IMR-90 (cell line): ENCODE measurements at regions not wholly inside any gene's neighbourhood (a gene's known extent, or its start where the extent isn't known, plus 50 kb on each side); places are given as distances from the start of the nearest gene placed in this dataset.

Source experiments
- ATAC-seq: fragments of 200-7000 bp; cut with Tn5 transposase; 2 replicates; pipeline ENCODE4 v1.9.1; 2020; ENCODE audit warnings: low read depth, mild to moderate bottlenecking, moderate library complexity
- BruUV-seq: library from RNA; stranded (reverse); fragments of 400-500 nt; replicated peaks from 2 replicates; lab custom pipeline; 2021; lab: Mats Ljungman, UMichigan
- CTCF ChIA-PET: fragments of 300-600 bp; formaldehyde crosslinking; extraction: SDS; loops from one replicate; lab custom pipeline; 2021; ENCODE audit warnings: antibody characterized with exemption; lab: Yijun Ruan, JAX
- POLR2A ChIA-PET: fragments of 300-600 bp; sonication (Branson Sonifier 250); formaldehyde crosslinking; loops from one replicate; lab custom pipeline; 2022; ENCODE audit warnings: antibody characterized with exemption; ENCODE audit not compliant: unreplicated experiment; lab: Charles Lee
- DNase-seq: peaks from one replicate; pipeline ENCODE4 v3.0.0; 2013
- H2AFZ ChIP-seq: replicated peaks from 2 replicates; pipeline ENCODE3; 2013; ENCODE audit warnings: low read length, mild to moderate bottlenecking; ENCODE audit not compliant: poor library complexity
- H2AK5ac ChIP-seq: 2 replicates; pipeline ENCODE4 v1.6.1; 2013; ENCODE audit warnings: low read depth, low read length, inconsistent platforms
- H2AK9ac ChIP-seq: replicated peaks from 2 replicates; pipeline ENCODE3; 2013; ENCODE audit warnings: mild to moderate bottlenecking, low read depth, low read length, moderate library complexity; ENCODE audit not compliant: poor library complexity
- H2BK120ac ChIP-seq: 2 replicates; pipeline ENCODE4 v1.6.1; 2013; ENCODE audit warnings: low read depth, low read length, inconsistent platforms
- H2BK15ac ChIP-seq: 3 replicates; pipeline ENCODE4 v1.6.1; 2013; ENCODE audit warnings: low read depth, low read length, inconsistent platforms
- H2BK20ac ChIP-seq: 2 replicates; pipeline ENCODE4 v1.6.1; 2013; ENCODE audit warnings: low read depth, mild to moderate bottlenecking, inconsistent platforms, low read length, moderate library complexity
- H2BK5ac ChIP-seq: 2 replicates; pipeline ENCODE4 v1.6.1; 2013; ENCODE audit warnings: mild to moderate bottlenecking, low read depth, low read length, inconsistent platforms; ENCODE audit not compliant: poor library complexity, severe bottlenecking
- H3K14ac ChIP-seq: replicated peaks from 2 replicates; pipeline ENCODE4 v1.6.1; 2013; ENCODE audit warnings: low read depth, low read length, inconsistent platforms
- H3K18ac ChIP-seq: 2 replicates; pipeline ENCODE4 v1.6.1; 2013; ENCODE audit warnings: low read depth, low read length, control low read depth
- H3K23ac ChIP-seq: 2 replicates; pipeline ENCODE4 v1.6.1; 2013; ENCODE audit warnings: low read depth, low read length, inconsistent platforms
- H3K27ac ChIP-seq: 2 replicates; pipeline ENCODE4 v1.5.1; 2013; ENCODE audit warnings: mild to moderate bottlenecking, control low read depth, low read length; ENCODE audit not compliant: insufficient read depth
- H3K27me3 ChIP-seq: 2 replicates; pipeline ENCODE4 v1.6.1; 2013; ENCODE audit warnings: low read length; ENCODE audit not compliant: control insufficient read depth, insufficient read depth
- H3K36me3 ChIP-seq: 2 replicates; pipeline ENCODE4 v1.6.1; 2013; ENCODE audit warnings: low read length, mixed read lengths; ENCODE audit not compliant: control insufficient read depth, insufficient read depth
- H3K4ac ChIP-seq: 2 replicates; pipeline ENCODE4 v1.6.1; 2013; ENCODE audit warnings: low read depth, low read length, inconsistent platforms
- H3K4me1 ChIP-seq: 2 replicates; pipeline ENCODE4 v1.6.1; 2013; ENCODE audit warnings: low read length, mixed read lengths; ENCODE audit not compliant: control insufficient read depth, insufficient read depth
- H3K4me2 ChIP-seq: 2 replicates; pipeline ENCODE4 v1.6.1; 2013; ENCODE audit warnings: low read depth, mild to moderate bottlenecking, control low read depth, low read length, moderate library complexity
- H3K4me3 ChIP-seq: 2 replicates; pipeline ENCODE4 v1.5.1; 2013; ENCODE audit warnings: low read depth, mild to moderate bottlenecking, control low read depth, low read length, moderate library complexity; ENCODE audit not compliant: insufficient read depth
- H3K56ac ChIP-seq: 2 replicates; pipeline ENCODE4 v1.6.1; 2013; ENCODE audit warnings: low read length, inconsistent platforms; ENCODE audit not compliant: insufficient read depth; ENCODE audit errors: extremely low read depth
- H3K79me1 ChIP-seq, 2 experiments: 2 replicates each; pipeline ENCODE4 v1.6.1; 2013; ENCODE audit warnings: low read length in 2 of 2, inconsistent platforms in 1 of 2, low read depth in 1 of 2
- H3K9ac ChIP-seq: 2 replicates; pipeline ENCODE4 v1.6.1; 2013; ENCODE audit warnings: low read depth, low read length, control low read depth
- H3K9me1 ChIP-seq: 2 replicates; pipeline ENCODE4 v1.6.1; 2013; ENCODE audit warnings: low read length, inconsistent platforms; ENCODE audit not compliant: insufficient read depth
- H3K9me3 ChIP-seq: 2 replicates; pipeline ENCODE4 v1.6.1; 2013; ENCODE audit warnings: low read length; ENCODE audit not compliant: control insufficient read depth, insufficient read depth
- H4K20me1 ChIP-seq: 2 replicates; pipeline ENCODE4 v1.6.1; 2013; ENCODE audit warnings: low read length, inconsistent platforms; ENCODE audit not compliant: insufficient read depth
- H4K5ac ChIP-seq: 2 replicates; pipeline ENCODE4 v1.6.1; 2013; ENCODE audit warnings: mild to moderate bottlenecking, low read depth, low read length, control low read depth
- H4K8ac ChIP-seq, 2 experiments: 2 replicates each; pipeline ENCODE4 v1.6.1; 2013; ENCODE audit warnings: low read depth in 2 of 2, low read length in 2 of 2, control low read depth in 1 of 2, inconsistent platforms in 1 of 2
- H4K91ac ChIP-seq: 2 replicates; pipeline ENCODE4 v1.6.1; 2013; ENCODE audit warnings: low read depth, low read length, inconsistent platforms; ENCODE audit not compliant: insufficient read depth
- BHLHE40 ChIP-seq: fragments of 150-350 bp; IDR thresholded peaks from 2 replicates; pipeline ENCODE4 v1.6.1; 2016; ENCODE audit warnings: mild to moderate bottlenecking, low read depth, low read length
- CHD1 ChIP-seq: IDR thresholded peaks from 2 replicates; pipeline ENCODE4 v1.6.1; 2012; ENCODE audit warnings: low read depth, low read length, improper control_type of control experiment
- CTCF ChIP-seq: conservative IDR thresholded peaks from 2 replicates; pipeline ENCODE4 v1.5.1; 2012; ENCODE audit warnings: mild to moderate bottlenecking, low read depth, low read length, improper control_type of control experiment
- MAFK ChIP-seq: IDR thresholded peaks from 2 replicates; pipeline ENCODE4 v1.6.1; 2012; ENCODE audit warnings: low read depth, low read length, improper control_type of control experiment
- MAZ ChIP-seq: IDR thresholded peaks from 2 replicates; pipeline ENCODE4 v1.6.1; 2012; ENCODE audit warnings: low read depth, mild to moderate bottlenecking, low read length, improper control_type of control experiment, moderate library complexity, borderline replicate concordance
- NFE2L2 ChIP-seq: fragments of 150-350 bp; IDR thresholded peaks from 2 replicates; pipeline ENCODE4 v1.6.1; 2016; ENCODE audit warnings: low read depth, mild to moderate bottlenecking, low read length
- POLR2A ChIP-seq: IDR thresholded peaks from 2 replicates; pipeline ENCODE4 v1.6.1; 2012; ENCODE audit warnings: mild to moderate bottlenecking, low read depth, low read length
- RAD21 ChIP-seq: IDR thresholded peaks from 2 replicates; pipeline ENCODE4 v1.6.1; 2012; ENCODE audit warnings: low read length, improper control_type of control experiment
- RFX5 ChIP-seq: IDR thresholded peaks from 2 replicates; pipeline ENCODE4 v1.8.0; 2012; ENCODE audit warnings: low read depth, mild to moderate bottlenecking, low read length, moderate library complexity
- WGBS, 2 experiments: methylation state at CpG; one replicate each; pipeline versions ENCODE4 v1.1.5 to v1.1.7; 2013; ENCODE audit warnings: missing lambda C conversion rate in 2 of 2; ENCODE audit not compliant: insufficient read length in 1 of 2; ENCODE audit errors: extremely low coverage in 2 of 2; 5-methylcytosine and 5-hydroxymethylcytosine counted together
- dilution Hi-C: fragments of 300-500 bp; cut with HindIII; formaldehyde crosslinking; loops from one replicate; pipeline ENCODE4 v1.14.3; 2018; ENCODE audit warnings: low sequenced_read_pairs; ENCODE audit not compliant: unreplicated experiment
- in situ Hi-C: fragments of 300-500 bp; cut with MboI; formaldehyde crosslinking; loops from 3 replicates; pipeline ENCODE4 v1.14.3; 2019; ENCODE audit warnings: low sequenced_read_pairs, inconsistent platforms, mixed read lengths
- intact Hi-C: fragments of 100-400 bp; cut with micrococcal nuclease; formaldehyde crosslinking; loops from 2 replicates; pipeline ENCODE4 v1.10.0; 2022
- TF ChIP-seq, protein P1 (sequence below): fragments of 150-350 bp; IDR thresholded peaks from 2 replicates; pipeline ENCODE4 v1.6.1; 2017; ENCODE audit warnings: mild to moderate bottlenecking, antibody characterized with exemption, low read length, low read depth
- TF ChIP-seq, protein P2 (sequence below): fragments of 150-350 bp; IDR thresholded peaks from 2 replicates; pipeline ENCODE4 v1.6.1; 2016; ENCODE audit warnings: low read depth, mild to moderate bottlenecking, low read length, moderate library complexity, borderline replicate concordance

- TF ChIP-seq CTCF, result no peak
Observed at GRCh38 chr4:8702516-8703400, 110.2 kb downstream of the CPZ start (continued).

DNA sequence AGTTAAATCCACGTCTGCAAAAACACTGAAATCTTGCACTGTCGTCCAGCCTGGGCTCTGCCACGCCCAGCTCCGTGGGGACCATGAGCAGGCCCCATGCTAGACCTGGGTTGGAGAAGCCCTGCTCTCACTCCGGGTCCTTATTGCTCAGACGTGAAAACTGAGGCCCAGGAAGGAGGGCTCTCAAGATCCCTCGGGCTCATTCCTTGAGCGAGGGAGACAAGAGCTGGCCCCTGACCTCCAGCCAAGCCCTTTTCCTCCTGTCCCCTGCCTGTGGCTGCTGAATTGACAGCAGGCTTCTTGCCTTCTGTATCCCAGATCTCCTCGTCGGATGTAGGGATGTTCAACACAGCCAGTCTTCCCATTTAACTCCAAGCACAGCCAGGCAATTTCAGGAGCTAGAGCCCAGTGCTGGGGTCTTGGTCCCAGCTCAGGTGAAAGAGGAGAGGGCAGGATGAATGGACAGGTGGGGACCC lies 109.5 kb downstream of the CPZ start:
- Histone ChIP-seq H2AK5ac (no peak overlapping the region), H3K9me3 (no peaks in the 10 kb centered on the region), H3K56ac (no peak overlapping the region), H4K5ac (no peak overlapping the region), H3K9ac (no peak overlapping the region), H2AFZ (no peak overlapping the region), H3K4me1 (no peaks in the 10 kb centered on the region), H4K20me1 (no peaks in the 10 kb centered on the region), H3K18ac (no peak overlapping the region), H3K4ac (no peak overlapping the region), H3K36me3 (no peaks in the 10 kb centered on the region), H2AK9ac (no peak overlapping the region), H4K91ac (no peak overlapping the region), H2BK20ac (no peak overlapping the region), H2BK120ac (no peak overlapping the region), H2BK15ac (no peak overlapping the region), H3K27me3 (peaks cover 8% of the 10 kb centered on the region), H3K14ac (no peak overlapping the region), H4K8ac (no peak overlapping the region), H2BK5ac (no peak overlapping the region), H3K79me1 (no peaks in the 10 kb centered on the region), H3K9me1 (no peaks in the 10 kb centered on the region), H3K4me2 (no peak overlapping the region), H3K23ac (no peak overlapping the region), H3K4me3 (no peak overlapping the region), H3K27ac (no peak overlapping the region)
- dilution Hi-C loops, result no loop called here
- WGBS, 2 experiments, result 30% methylated on average over 2 of the region's 10 CpGs; no CpG with 5 or more reads in 1 of the 2 experiments
- ChIA-PET CTCF (no interaction called here), POLR2A (no interaction called here)
- DNase-seq (no peak), ATAC-seq (no peak)
- BruUV-seq, result no TSS peak
- in situ Hi-C loops, result no loop called here
- TF ChIP-seq RAD21 (no peak), BHLHE40 (no peak), CHD1 (no peak), MAZ (no peak), POLR2A (no peak), MAFK (no peak), NFE2L2 (no peak), RFX5 (no peak)
- TF ChIP-seq, protein P1, sequence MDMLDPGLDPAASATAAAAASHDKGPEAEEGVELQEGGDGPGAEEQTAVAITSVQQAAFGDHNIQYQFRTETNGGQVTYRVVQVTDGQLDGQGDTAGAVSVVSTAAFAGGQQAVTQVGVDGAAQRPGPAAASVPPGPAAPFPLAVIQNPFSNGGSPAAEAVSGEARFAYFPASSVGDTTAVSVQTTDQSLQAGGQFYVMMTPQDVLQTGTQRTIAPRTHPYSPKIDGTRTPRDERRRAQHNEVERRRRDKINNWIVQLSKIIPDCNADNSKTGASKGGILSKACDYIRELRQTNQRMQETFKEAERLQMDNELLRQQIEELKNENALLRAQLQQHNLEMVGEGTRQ, result no peak
- TF ChIP-seq, protein P2, sequence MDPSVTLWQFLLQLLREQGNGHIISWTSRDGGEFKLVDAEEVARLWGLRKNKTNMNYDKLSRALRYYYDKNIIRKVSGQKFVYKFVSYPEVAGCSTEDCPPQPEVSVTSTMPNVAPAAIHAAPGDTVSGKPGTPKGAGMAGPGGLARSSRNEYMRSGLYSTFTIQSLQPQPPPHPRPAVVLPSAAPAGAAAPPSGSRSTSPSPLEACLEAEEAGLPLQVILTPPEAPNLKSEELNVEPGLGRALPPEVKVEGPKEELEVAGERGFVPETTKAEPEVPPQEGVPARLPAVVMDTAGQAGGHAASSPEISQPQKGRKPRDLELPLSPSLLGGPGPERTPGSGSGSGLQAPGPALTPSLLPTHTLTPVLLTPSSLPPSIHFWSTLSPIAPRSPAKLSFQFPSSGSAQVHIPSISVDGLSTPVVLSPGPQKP, result no peak
- intact Hi-C loops, result no loop called here
